GM18868 (cell line): ENCODE measurements at regions not wholly inside any gene's neighbourhood (a gene's known extent, or its start where the extent isn't known, plus 50 kb on each side); places are given as distances from the start of the nearest gene placed in this dataset.
"Not testable (repeated sequence)": the region's sequence is repeated elsewhere in the genome, so short reads cannot be mapped to it uniquely, and the experiment has no call there.

Experiments
- ATAC-seq: cut with Tn5 transposase; IDR thresholded peaks from one replicate; pipeline ENCODE4 v1.9.1; 2021; ENCODE audit warnings: mild to moderate bottlenecking, moderate library complexity; ENCODE audit not compliant: unreplicated experiment

- ATAC-seq: no peak
These were observed 178.3 kb upstream of the MPDZ start for GRCh38 chr9:13457795-13458194.

- peak; percentile 99 for ATAC-seq
These were observed 171.2 kb upstream of the MPDZ start for GRCh38 chr9:13450723-13451122.

GRCh38 chr9:13448482-13448881, 169.0 kb upstream of the MPDZ start:
- ATAC-seq: no peak

GRCh38 chr9:13447843-13448422, 168.4 kb upstream of the MPDZ start:
- no peak for ATAC-seq

- ATAC-seq: no peak
These were observed 167.7 kb upstream of the MPDZ start for GRCh38 chr9:13446938-13447842.

GRCh38 chr9:13446286-13446937, 166.9 kb upstream of the MPDZ start:
- ATAC-seq: no peak

GRCh38 chr9:13445103-13445500, 165.6 kb upstream of the MPDZ start:
- no peak for ATAC-seq

GRCh38 chr9:13444245-13445102, 165.0 kb upstream of the MPDZ start:
- ATAC-seq: no peak

- no peak for ATAC-seq
These were observed 164.1 kb upstream of the MPDZ start for GRCh38 chr9:13443346-13444244.

GRCh38 chr9:13439685-13440476, 160.4 kb upstream of the MPDZ start:
- no peak for ATAC-seq

- no peak for ATAC-seq
These were observed 158.4 kb upstream of the MPDZ start for GRCh38 chr9:13437866-13438265.

GRCh38 chr9:13436591-13436990, 157.1 kb upstream of the MPDZ start:
- no peak for ATAC-seq

GRCh38 chr9:13433453-13433852, 154.0 kb upstream of the MPDZ start:
- ATAC-seq: not testable (repeated sequence)

- no peak for ATAC-seq
These were observed 153.4 kb upstream of the MPDZ start for GRCh38 chr9:13432904-13433303.

- ATAC-seq: no peak
These were observed 152.2 kb upstream of the MPDZ start for GRCh38 chr9:13431692-13432091.

GRCh38 chr9:13431222-13431536, 151.7 kb upstream of the MPDZ start:
- no peak for ATAC-seq

- ATAC-seq: no peak
These were observed 151.1 kb upstream of the MPDZ start for GRCh38 chr9:13430368-13431221.
